GM18867 (cell line): ENCODE measurements at regions not wholly inside any gene's neighbourhood (a gene's known extent, or its start where the extent isn't known, plus 50 kb on each side); places are given as distances from the start of the nearest gene placed in this dataset.
"Not testable (repeated sequence)": the region's sequence is repeated elsewhere in the genome, so short reads cannot be mapped to it uniquely, and the experiment has no call there.

Experiments used
- ATAC-seq: cut with Tn5 transposase; IDR thresholded peaks from one replicate; pipeline ENCODE4 v1.9.1; 2021; ENCODE audit warnings: mild to moderate bottlenecking, moderate library complexity; ENCODE audit not compliant: unreplicated experiment

GRCh38 chr2:33706410-33706809, 107.3 kb upstream of the FAM98A start:
- peak; percentile 58 for ATAC-seq

- ATAC-seq, result no peak
These were observed 105.3 kb upstream of the FAM98A start for GRCh38 chr2:33704406-33704855.

- no peak for ATAC-seq
These were observed 97.1 kb upstream of the FAM98A start for GRCh38 chr2:33696234-33696633.

GRCh38 chr2:33694904-33695303, 95.8 kb upstream of the FAM98A start:
- ATAC-seq, result no peak

GRCh38 chr2:33690686-33691085, 91.6 kb upstream of the FAM98A start:
- not testable (repeated sequence) for ATAC-seq

GRCh38 chr2:33681364-33681757, 82.3 kb upstream of the FAM98A start:
- no peak for ATAC-seq

- ATAC-seq, result no peak
These were observed 81.7 kb upstream of the FAM98A start for GRCh38 chr2:33680644-33681363.

- no peak for ATAC-seq
These were observed 79.3 kb upstream of the FAM98A start for GRCh38 chr2:33678436-33678835.

- peak; percentile 58 for ATAC-seq
These were observed 74.8 kb upstream of the FAM98A start for GRCh38 chr2:33673937-33674336.

- no peak for ATAC-seq
These were observed 73.8 kb upstream of the FAM98A start for GRCh38 chr2:33672896-33673295.

- no peak for ATAC-seq
These were observed 73.3 kb upstream of the FAM98A start for GRCh38 chr2:33672389-33672788.

- ATAC-seq, result no peak
These were observed 72.1 kb upstream of the FAM98A start for GRCh38 chr2:33671198-33671597.

- no peak for ATAC-seq
These were observed 71.4 kb upstream of the FAM98A start for GRCh38 chr2:33670392-33670937.

GRCh38 chr2:33666879-33667278, 67.8 kb upstream of the FAM98A start:
- ATAC-seq, result no peak

GRCh38 chr2:33665039-33665438, 65.9 kb upstream of the FAM98A start:
- no peak for ATAC-seq

GRCh38 chr2:33660416-33661123, 61.5 kb upstream of the FAM98A start:
- ATAC-seq, result no peak

- ATAC-seq, result no peak
These were observed 56.7 kb upstream of the FAM98A start for GRCh38 chr2:33655626-33656320.

- ATAC-seq, result no peak
These were observed 53.7 kb upstream of the FAM98A start for GRCh38 chr2:33652830-33653229.

- no peak for ATAC-seq
These were observed 51.1 kb upstream of the FAM98A start for GRCh38 chr2:33650171-33650570.
